Caki2 (cell line): ENCODE measurements at regions not wholly inside any gene's neighbourhood (a gene's known extent, or its start where the extent isn't known, plus 50 kb on each side); places are given as distances from the start of the nearest gene placed in this dataset.

Experiments
- DNase-seq: peaks from one replicate; pipeline ENCODE4 v3.0.0-alpha.2; 2015; ENCODE audit warnings: low read depth
- in situ Hi-C: cut with HindIII; loops from 2 replicates; pipeline ENCODE4 v1.10.0; 2016; ENCODE audit warnings: low sequenced_read_pairs, low pct_unique_long_range_greater_than_20kb, mixed read lengths

GRCh38 chr11:11677672-11678356 lies 56.0 kb upstream of the GALNT18 start:
- DNase-seq: no peak
- in situ Hi-C loops: no loop called here

GRCh38 chr11:11675671-11676181 lies 53.9 kb upstream of the GALNT18 start:
- in situ Hi-C loops: no loop called here
- no peak for DNase-seq

- no peak for DNase-seq
- in situ Hi-C loops: no loop called here
These were observed 51.0 kb upstream of the GALNT18 start for GRCh38 chr11:11672789-11673188.

DNA sequence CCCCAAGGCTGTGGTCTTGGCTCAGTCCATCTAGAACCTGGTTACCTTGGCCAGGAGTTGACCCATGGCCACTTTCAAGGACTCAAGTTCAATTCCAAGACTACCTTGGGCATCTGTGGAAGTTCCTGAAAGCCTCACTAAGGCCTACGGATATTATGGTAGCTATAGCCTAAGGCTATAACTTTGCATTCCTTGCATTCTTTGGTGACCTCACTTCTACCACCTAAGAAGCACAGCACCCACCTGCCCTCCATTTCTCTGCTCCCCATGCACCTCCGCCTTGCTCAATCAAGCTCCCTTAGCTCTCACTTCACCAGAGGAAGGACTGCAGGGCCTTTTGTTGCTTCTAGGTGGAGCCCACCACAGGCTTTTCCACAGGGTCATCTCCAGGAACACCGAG lies 50.3 kb upstream of the GALNT18 start:
- in situ Hi-C loops: no loop called here
- no peak for DNase-seq
